GM23338 (cell line): ENCODE measurements at regions not wholly inside any gene's neighbourhood (a gene's known extent, or its start where the extent isn't known, plus 50 kb on each side); places are given as distances from the start of the nearest gene placed in this dataset.

Experiments
- ATAC-seq: fragments of 200-7000 bp; cut with Tn5 transposase; 3 replicates; pipeline ENCODE4 v1.9.1; 2020
- DNase-seq: peaks from one replicate; pipeline ENCODE4 v3.0.0-alpha.2; 2015; ENCODE audit warnings: low spot score
- H2AFZ ChIP-seq: fragments of 200-600 bp; sonication (generic); 2 replicates; pipeline ENCODE4 v1.8.0; 2016; ENCODE audit warnings: antibody characterized with exemption, mild to moderate bottlenecking, moderate library complexity
- H3F3A ChIP-seq: fragments of 200-600 bp; sonication (generic); replicated peaks from 2 replicates; pipeline ENCODE4 v1.8.0; 2017; ENCODE audit warnings: antibody characterized with exemption, mixed run types, low read depth
- H3K27ac ChIP-seq: fragments of 200-600 bp; sonication (generic); 2 replicates; pipeline ENCODE4 v1.6.1; 2016; ENCODE audit warnings: low read depth
- H3K27me3 ChIP-seq: fragments of 200-600 bp; sonication (generic); 2 replicates; pipeline ENCODE4 v1.8.0; 2016; ENCODE audit warnings: mild to moderate bottlenecking, mixed run types, moderate library complexity; ENCODE audit not compliant: insufficient read depth
- H3K36me3 ChIP-seq: fragments of 200-600 bp; sonication (generic); 2 replicates; pipeline ENCODE4 v1.8.0; 2016; ENCODE audit warnings: mild to moderate bottlenecking; ENCODE audit not compliant: insufficient read depth
- H3K4me1 ChIP-seq: fragments of 200-600 bp; sonication (generic); 2 replicates; pipeline ENCODE4 v1.8.0; 2016; ENCODE audit warnings: mild to moderate bottlenecking, moderate library complexity; ENCODE audit not compliant: insufficient read depth
- H3K4me2 ChIP-seq: fragments of 200-600 bp; sonication (generic); 2 replicates; pipeline ENCODE4 v1.7.1; 2017; ENCODE audit warnings: mixed run types
- H3K4me3 ChIP-seq: fragments of 200-600 bp; sonication (generic); 2 replicates; pipeline ENCODE4 v1.6.1; 2016; ENCODE audit warnings: mixed run types
- H3K79me2 ChIP-seq: fragments of 200-600 bp; sonication (generic); replicated peaks from 2 replicates; pipeline ENCODE4 v1.8.0; 2017; ENCODE audit warnings: mild to moderate bottlenecking; ENCODE audit not compliant: insufficient read depth
- H3K9me2 ChIP-seq: fragments of 200-600 bp; sonication (generic); 2 replicates; pipeline ENCODE4 v1.8.0; 2017; ENCODE audit not compliant: insufficient read depth
- H4K20me1 ChIP-seq: fragments of 200-600 bp; sonication (generic); replicated peaks from 2 replicates; pipeline ENCODE4 v1.8.0; 2017; ENCODE audit warnings: mild to moderate bottlenecking; ENCODE audit not compliant: insufficient read depth
- H3K27ac Mint-ChIP-seq: 2 replicates; pipeline ENCODE4 v1.8.0; 2020; ENCODE audit warnings: inconsistent platforms, mild to moderate bottlenecking, moderate library complexity, mixed read lengths
- H3K27me3 Mint-ChIP-seq: 3 replicates; pipeline ENCODE4 v1.8.0; 2022; ENCODE audit warnings: low read depth, mild to moderate bottlenecking, moderate library complexity, mixed read lengths, inconsistent platforms; ENCODE audit not compliant: insufficient read depth, poor library complexity
- H3K36me3 Mint-ChIP-seq: 3 replicates; pipeline ENCODE4 v1.8.0; 2021; ENCODE audit warnings: low read depth, mild to moderate bottlenecking, inconsistent platforms, moderate library complexity, mixed read lengths
- H3K4me1 Mint-ChIP-seq: 3 replicates; pipeline ENCODE4 v1.8.0; 2020; ENCODE audit warnings: mild to moderate bottlenecking, inconsistent platforms, mixed read lengths
- H3K4me3 Mint-ChIP-seq: 3 replicates; pipeline ENCODE4 v1.8.0; 2021; ENCODE audit warnings: moderate library complexity, mild to moderate bottlenecking, inconsistent platforms, mixed read lengths
- H3K9me3 Mint-ChIP-seq: 3 replicates; pipeline ENCODE4 v1.8.0; 2020; ENCODE audit warnings: moderate library complexity, mild to moderate bottlenecking, inconsistent platforms, mixed read lengths
- CREB1 ChIP-seq: fragments of 250-450 bp; sonication (Bioruptor Pico); IDR thresholded peaks from 2 replicates; pipeline ENCODE4 v1.5.0; 2020; ENCODE audit warnings: low read depth, mild to moderate bottlenecking, moderate library complexity
- EZH2phosphoT487 ChIP-seq: fragments of 200-600 bp; sonication (generic); IDR thresholded peaks from one replicate; pipeline ENCODE4 v1.8.1; 2018; ENCODE audit warnings: antibody characterized with exemption; ENCODE audit not compliant: unreplicated experiment
- POLR2AphosphoS5 ChIP-seq: IDR thresholded peaks from 2 replicates; pipeline ENCODE4 v1.6.1; 2016; ENCODE audit warnings: antibody characterized with exemption, low read depth
- ZNF331 ChIP-seq: fragments of 250-450 bp; sonication (Bioruptor Pico); IDR thresholded peaks from 2 replicates; pipeline ENCODE4 v1.5.0; 2020; ENCODE audit warnings: low read depth, mild to moderate bottlenecking, moderate library complexity
- TF ChIP-seq, protein P1 (sequence below), 2 experiments: fragments of 200-600 bp in 1 of 2; sonication (generic) in 1 of 2; conservative IDR thresholded peaks; 2 replicates each; pipeline versions ENCODE4 v1.5.1 to v1.6.1; 2016 to 2017; ENCODE audit warnings: antibody characterized with exemption in 2 of 2, low read depth in 2 of 2, mild to moderate bottlenecking in 2 of 2, moderate library complexity in 1 of 2
- TF ChIP-seq, protein P2 (sequence below): fragments of 250-450 bp; sonication (Bioruptor Pico); IDR thresholded peaks from 2 replicates; pipeline ENCODE4 v1.5.0; 2020; ENCODE audit warnings: mild to moderate bottlenecking, moderate library complexity
- TF ChIP-seq, protein P3 (sequence below): IDR thresholded peaks from 2 replicates; pipeline ENCODE4 v1.6.1; 2016; ENCODE audit warnings: antibody characterized with exemption
- TF ChIP-seq, protein P4 (sequence below): IDR thresholded peaks from one replicate; pipeline ENCODE4 v1.6.1; 2018; ENCODE audit warnings: antibody characterized with exemption; ENCODE audit not compliant: unreplicated experiment

DNA sequence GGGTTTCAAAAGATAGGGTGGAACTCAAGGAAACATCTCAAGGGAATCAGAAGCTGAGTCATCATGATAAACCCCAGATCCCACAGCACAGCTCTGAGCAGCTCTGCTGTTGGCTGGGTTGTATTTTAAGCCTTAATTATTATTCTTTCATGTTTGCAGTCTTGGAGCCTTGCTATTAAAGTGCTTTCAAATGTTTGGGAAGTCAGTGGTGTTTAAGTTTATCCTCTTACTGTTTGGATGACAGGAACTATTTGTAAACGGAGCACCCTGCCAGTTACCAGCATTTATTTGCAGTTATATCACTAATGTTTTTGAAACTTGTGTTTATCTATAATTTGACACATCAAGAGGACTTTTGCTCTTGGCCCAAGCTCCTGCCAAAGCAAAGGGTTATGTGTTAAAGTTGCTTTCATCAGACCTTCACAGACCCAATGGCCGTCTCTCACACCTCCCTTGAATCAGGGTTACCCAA lies 141.1 kb upstream of the SPDL1 start:
- no peak overlapping the region for H3K27ac Mint-ChIP-seq
- no peaks in the 10 kb centered on the region for H3K9me3 Mint-ChIP-seq
- ATAC-seq: no peak

DNA sequence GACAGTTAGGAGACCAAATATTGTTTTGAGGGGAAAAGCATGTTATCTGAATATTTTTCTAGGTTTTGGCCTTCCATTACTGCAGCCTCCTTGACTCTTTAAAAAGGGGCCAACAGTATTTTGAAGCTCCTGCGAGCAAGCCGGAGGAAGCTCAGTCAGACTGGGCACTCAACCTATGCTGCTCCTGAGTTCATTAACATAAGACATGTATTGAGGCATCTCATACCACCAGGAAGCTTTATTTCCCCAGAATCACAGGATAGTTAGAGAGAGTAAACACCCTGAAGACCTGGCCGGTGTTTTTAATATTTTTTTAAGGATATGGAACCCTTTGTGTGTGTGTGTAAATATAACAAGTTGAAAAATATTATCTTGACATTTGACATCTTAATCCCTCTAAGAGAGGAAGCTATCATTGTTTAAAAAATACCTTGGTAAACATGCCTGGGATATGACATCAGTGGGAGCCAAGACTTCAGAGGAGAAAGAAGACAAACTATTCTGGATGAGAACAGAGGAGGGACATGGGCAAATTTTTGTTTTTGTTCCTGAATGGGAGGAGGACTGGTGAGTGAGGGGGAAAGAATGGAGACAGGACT lies 139.3 kb upstream of the SLIT3 start:
- Mint-ChIP-seq H3K27me3 (no peaks in the 10 kb centered on the region), H3K36me3 (no peaks in the 10 kb centered on the region), H3K4me3 (no peak overlapping the region), H3K4me1 (no peaks in the 10 kb centered on the region), H3K9me3 (no peaks in the 10 kb centered on the region), H3K27ac (no peak overlapping the region)
- H3F3A ChIP-seq: no peaks in the 10 kb centered on the region
- no peak overlapping the region for H3K4me3 ChIP-seq
- DNase-seq (no peak), ATAC-seq (no peak)
- H3K9me2 ChIP-seq: peaks cover 12% of the 10 kb centered on the region; the same call in 1 of the 2 replicates
- H3K27ac ChIP-seq: no peak overlapping the region
- H3K4me2 ChIP-seq: no peak overlapping the region
- no peaks in the 10 kb centered on the region for H3K79me2 ChIP-seq
- no peaks in the 10 kb centered on the region for H3K4me1 ChIP-seq
- no peaks in the 10 kb centered on the region for H3K36me3 ChIP-seq
- no peak overlapping the region for H2AFZ ChIP-seq
- no peaks in the 10 kb centered on the region for H4K20me1 ChIP-seq
- H3K27me3 ChIP-seq: no peaks in the 10 kb centered on the region
- TF ChIP-seq, protein P1, sequence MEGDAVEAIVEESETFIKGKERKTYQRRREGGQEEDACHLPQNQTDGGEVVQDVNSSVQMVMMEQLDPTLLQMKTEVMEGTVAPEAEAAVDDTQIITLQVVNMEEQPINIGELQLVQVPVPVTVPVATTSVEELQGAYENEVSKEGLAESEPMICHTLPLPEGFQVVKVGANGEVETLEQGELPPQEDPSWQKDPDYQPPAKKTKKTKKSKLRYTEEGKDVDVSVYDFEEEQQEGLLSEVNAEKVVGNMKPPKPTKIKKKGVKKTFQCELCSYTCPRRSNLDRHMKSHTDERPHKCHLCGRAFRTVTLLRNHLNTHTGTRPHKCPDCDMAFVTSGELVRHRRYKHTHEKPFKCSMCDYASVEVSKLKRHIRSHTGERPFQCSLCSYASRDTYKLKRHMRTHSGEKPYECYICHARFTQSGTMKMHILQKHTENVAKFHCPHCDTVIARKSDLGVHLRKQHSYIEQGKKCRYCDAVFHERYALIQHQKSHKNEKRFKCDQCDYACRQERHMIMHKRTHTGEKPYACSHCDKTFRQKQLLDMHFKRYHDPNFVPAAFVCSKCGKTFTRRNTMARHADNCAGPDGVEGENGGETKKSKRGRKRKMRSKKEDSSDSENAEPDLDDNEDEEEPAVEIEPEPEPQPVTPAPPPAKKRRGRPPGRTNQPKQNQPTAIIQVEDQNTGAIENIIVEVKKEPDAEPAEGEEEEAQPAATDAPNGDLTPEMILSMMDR (conservative IDR thresholded peaks at IDR 0.05; ENCODE audit: low read depth in 2 of 2): no peak
- TF ChIP-seq, protein P2, sequence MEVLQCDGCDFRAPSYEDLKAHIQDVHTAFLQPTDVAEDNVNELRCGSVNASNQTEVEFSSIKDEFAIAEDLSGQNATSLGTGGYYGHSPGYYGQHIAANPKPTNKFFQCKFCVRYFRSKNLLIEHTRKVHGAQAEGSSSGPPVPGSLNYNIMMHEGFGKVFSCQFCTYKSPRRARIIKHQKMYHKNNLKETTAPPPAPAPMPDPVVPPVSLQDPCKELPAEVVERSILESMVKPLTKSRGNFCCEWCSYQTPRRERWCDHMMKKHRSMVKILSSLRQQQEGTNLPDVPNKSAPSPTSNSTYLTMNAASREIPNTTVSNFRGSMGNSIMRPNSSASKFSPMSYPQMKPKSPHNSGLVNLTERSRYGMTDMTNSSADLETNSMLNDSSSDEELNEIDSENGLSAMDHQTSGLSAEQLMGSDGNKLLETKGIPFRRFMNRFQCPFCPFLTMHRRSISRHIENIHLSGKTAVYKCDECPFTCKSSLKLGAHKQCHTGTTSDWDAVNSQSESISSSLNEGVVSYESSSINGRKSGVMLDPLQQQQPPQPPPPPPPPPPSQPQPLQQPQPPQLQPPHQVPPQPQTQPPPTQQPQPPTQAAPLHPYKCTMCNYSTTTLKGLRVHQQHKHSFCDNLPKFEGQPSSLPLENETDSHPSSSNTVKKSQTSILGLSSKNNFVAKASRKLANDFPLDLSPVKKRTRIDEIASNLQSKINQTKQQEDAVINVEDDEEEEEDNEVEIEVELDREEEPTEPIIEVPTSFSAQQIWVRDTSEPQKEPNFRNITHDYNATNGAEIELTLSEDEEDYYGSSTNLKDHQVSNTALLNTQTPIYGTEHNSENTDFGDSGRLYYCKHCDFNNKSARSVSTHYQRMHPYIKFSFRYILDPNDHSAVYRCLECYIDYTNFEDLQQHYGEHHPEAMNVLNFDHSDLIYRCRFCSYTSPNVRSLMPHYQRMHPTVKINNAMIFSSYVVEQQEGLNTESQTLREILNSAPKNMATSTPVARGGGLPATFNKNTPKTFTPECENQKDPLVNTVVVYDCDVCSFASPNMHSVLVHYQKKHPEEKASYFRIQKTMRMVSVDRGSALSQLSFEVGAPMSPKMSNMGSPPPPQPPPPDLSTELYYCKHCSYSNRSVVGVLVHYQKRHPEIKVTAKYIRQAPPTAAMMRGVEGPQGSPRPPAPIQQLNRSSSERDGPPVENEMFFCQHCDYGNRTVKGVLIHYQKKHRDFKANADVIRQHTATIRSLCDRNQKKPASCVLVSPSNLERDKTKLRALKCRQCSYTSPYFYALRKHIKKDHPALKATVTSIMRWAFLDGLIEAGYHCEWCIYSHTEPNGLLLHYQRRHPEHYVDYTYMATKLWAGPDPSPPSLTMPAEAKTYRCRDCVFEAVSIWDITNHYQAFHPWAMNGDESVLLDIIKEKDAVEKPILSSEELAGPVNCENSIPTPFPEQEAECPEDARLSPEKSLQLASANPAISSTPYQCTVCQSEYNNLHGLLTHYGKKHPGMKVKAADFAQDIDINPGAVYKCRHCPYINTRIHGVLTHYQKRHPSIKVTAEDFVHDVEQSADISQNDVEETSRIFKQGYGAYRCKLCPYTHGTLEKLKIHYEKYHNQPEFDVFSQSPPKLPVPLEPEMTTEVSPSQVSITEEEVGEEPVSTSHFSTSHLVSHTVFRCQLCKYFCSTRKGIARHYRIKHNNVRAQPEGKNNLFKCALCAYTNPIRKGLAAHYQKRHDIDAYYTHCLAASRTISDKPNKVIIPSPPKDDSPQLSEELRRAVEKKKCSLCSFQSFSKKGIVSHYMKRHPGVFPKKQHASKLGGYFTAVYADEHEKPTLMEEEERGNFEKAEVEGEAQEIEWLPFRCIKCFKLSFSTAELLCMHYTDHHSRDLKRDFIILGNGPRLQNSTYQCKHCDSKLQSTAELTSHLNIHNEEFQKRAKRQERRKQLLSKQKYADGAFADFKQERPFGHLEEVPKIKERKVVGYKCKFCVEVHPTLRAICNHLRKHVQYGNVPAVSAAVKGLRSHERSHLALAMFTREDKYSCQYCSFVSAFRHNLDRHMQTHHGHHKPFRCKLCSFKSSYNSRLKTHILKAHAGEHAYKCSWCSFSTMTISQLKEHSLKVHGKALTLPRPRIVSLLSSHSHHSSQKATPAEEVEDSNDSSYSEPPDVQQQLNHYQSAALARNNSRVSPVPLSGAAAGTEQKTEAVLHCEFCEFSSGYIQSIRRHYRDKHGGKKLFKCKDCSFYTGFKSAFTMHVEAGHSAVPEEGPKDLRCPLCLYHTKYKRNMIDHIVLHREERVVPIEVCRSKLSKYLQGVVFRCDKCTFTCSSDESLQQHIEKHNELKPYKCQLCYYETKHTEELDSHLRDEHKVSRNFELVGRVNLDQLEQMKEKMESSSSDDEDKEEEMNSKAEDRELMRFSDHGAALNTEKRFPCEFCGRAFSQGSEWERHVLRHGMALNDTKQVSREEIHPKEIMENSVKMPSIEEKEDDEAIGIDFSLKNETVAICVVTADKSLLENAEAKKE: no peak
- TF ChIP-seq, protein P3, sequence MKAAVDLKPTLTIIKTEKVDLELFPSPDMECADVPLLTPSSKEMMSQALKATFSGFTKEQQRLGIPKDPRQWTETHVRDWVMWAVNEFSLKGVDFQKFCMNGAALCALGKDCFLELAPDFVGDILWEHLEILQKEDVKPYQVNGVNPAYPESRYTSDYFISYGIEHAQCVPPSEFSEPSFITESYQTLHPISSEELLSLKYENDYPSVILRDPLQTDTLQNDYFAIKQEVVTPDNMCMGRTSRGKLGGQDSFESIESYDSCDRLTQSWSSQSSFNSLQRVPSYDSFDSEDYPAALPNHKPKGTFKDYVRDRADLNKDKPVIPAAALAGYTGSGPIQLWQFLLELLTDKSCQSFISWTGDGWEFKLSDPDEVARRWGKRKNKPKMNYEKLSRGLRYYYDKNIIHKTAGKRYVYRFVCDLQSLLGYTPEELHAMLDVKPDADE: no peak

More for the DNA sequence above, 141.1 kb upstream of the SPDL1 start:
- H3K4me3 ChIP-seq: no peak overlapping the region
- H3F3A ChIP-seq: no peaks in the 10 kb centered on the region
- no peaks in the 10 kb centered on the region for H3K36me3 ChIP-seq
- H3K27ac ChIP-seq: no peak overlapping the region
- Mint-ChIP-seq H3K36me3 (no peaks in the 10 kb centered on the region), H3K4me3 (no peak overlapping the region), H3K27me3 (no peaks in the 10 kb centered on the region), H3K4me1 (no peaks in the 10 kb centered on the region)
- DNase-seq: no peak
- H3K79me2 ChIP-seq: no peaks in the 10 kb centered on the region
- no peaks in the 10 kb centered on the region for H4K20me1 ChIP-seq
- H3K9me2 ChIP-seq: peaks cover 16% of the 10 kb centered on the region
- TF ChIP-seq ZNF331 (CRISPR knock-in tag) (no peak), EZH2phosphoT487 (no peak), POLR2AphosphoS5 (no peak), CREB1 (CRISPR knock-in tag) (no peak)
- TF ChIP-seq, protein P4, sequence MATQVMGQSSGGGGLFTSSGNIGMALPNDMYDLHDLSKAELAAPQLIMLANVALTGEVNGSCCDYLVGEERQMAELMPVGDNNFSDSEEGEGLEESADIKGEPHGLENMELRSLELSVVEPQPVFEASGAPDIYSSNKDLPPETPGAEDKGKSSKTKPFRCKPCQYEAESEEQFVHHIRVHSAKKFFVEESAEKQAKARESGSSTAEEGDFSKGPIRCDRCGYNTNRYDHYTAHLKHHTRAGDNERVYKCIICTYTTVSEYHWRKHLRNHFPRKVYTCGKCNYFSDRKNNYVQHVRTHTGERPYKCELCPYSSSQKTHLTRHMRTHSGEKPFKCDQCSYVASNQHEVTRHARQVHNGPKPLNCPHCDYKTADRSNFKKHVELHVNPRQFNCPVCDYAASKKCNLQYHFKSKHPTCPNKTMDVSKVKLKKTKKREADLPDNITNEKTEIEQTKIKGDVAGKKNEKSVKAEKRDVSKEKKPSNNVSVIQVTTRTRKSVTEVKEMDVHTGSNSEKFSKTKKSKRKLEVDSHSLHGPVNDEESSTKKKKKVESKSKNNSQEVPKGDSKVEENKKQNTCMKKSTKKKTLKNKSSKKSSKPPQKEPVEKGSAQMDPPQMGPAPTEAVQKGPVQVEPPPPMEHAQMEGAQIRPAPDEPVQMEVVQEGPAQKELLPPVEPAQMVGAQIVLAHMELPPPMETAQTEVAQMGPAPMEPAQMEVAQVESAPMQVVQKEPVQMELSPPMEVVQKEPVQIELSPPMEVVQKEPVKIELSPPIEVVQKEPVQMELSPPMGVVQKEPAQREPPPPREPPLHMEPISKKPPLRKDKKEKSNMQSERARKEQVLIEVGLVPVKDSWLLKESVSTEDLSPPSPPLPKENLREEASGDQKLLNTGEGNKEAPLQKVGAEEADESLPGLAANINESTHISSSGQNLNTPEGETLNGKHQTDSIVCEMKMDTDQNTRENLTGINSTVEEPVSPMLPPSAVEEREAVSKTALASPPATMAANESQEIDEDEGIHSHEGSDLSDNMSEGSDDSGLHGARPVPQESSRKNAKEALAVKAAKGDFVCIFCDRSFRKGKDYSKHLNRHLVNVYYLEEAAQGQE: no peak
- no peak overlapping the region for H2AFZ ChIP-seq
- no peaks in the 10 kb centered on the region for H3K27me3 ChIP-seq
- no peak overlapping the region for H3K4me2 ChIP-seq
- no peaks in the 10 kb centered on the region for H3K4me1 ChIP-seq
